H1 (cell line): ENCODE measurements at regions not wholly inside any gene's neighbourhood (a gene's known extent, or its start where the extent isn't known, plus 50 kb on each side); places are given as distances from the start of the nearest gene placed in this dataset.

ENCODE experiments used
- HDAC2 ChIP-seq, 2 experiments: fragments of 300-600 bp in 1 of 2; sonication (generic) in 1 of 2; IDR thresholded peaks; 2 replicates each; pipeline ENCODE4 v1.6.1; 2011 to 2012; ENCODE audit warnings: low read depth in 2 of 2, low read length in 2 of 2, mild to moderate bottlenecking in 2 of 2, moderate library complexity in 2 of 2, borderline replicate concordance in 1 of 2, inconsistent platforms in 1 of 2
- POLR2A ChIP-seq, 2 experiments: IDR thresholded peaks; 1 replicate in 1 of 2; 2 replicates in 1 of 2; pipeline ENCODE4 v1.6.1; 2011; ENCODE audit warnings: low read depth in 2 of 2, low read length in 2 of 2, mild to moderate bottlenecking in 2 of 2; ENCODE audit errors: control extremely low read depth in 1 of 2
- YY1 ChIP-seq: IDR thresholded peaks from 2 replicates; pipeline ENCODE4 v1.6.1; 2011; ENCODE audit warnings: low read depth, mild to moderate bottlenecking, low read length
- TF ChIP-seq, protein P1 (sequence below): IDR thresholded peaks from 2 replicates; pipeline ENCODE4 v1.6.1; 2011; ENCODE audit warnings: low read depth, mild to moderate bottlenecking, low read length; ENCODE audit not compliant: insufficient read depth

DNA sequence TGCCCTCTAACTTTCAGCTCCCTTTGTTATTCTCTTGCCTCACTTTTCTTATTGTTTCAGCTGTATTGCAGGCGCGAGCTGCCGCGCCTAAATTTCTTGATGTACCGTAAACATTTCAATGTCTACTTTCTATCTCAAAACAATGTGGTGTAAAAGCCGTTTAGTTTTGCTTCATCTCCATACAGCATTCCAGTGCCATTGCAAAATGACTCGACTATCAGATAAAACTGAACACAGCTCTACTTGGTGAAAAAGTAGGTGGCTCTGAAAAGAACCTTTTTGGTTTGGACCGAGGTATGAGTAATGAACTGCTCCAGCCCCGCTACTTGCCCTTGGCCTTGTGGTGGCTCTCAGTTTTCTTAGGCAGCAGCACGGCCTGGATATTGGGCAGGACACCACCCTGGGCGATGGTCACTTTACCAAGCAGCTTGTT is 74.6 kb downstream of the OR2B2 start (continued):
- TF ChIP-seq, protein P1, sequence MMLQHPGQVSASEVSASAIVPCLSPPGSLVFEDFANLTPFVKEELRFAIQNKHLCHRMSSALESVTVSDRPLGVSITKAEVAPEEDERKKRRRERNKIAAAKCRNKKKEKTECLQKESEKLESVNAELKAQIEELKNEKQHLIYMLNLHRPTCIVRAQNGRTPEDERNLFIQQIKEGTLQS: no peak
- TF ChIP-seq YY1 (no peak), HDAC2 (IDR thresholded peaks at IDR 0.05; ENCODE audit: borderline replicate concordance in 1 of 2, low read depth in 2 of 2, low read length in 2 of 2) (0 out of 4 replicates have a peak, but pooled peaks of 1 of the 2 experiments have one; percentile 1), POLR2A (IDR thresholded peaks at IDR 0.05; ENCODE audit: control extremely low read depth in 1 of 2, low read depth in 2 of 2, low read length in 2 of 2) (peak in 1 of 2 experiments; percentile 44; a peak in 2 of 3 replicates)
- TF ChIP-seq, all 59 proteins: peak for 9
